HG02623 (cell line): ENCODE measurements at regions not wholly inside any gene's neighbourhood (a gene's known extent, or its start where the extent isn't known, plus 50 kb on each side); places are given as distances from the start of the nearest gene placed in this dataset.

Source experiments
- ATAC-seq: cut with Tn5 transposase; IDR thresholded peaks from one replicate; pipeline ENCODE4 v1.9.1; 2021; ENCODE audit warnings: moderate library complexity; ENCODE audit not compliant: unreplicated experiment

- ATAC-seq, result no peak
Measured at GRCh38 chr20:50399917-50400704, 110.1 kb upstream of the PTPN1 start.

DNA sequence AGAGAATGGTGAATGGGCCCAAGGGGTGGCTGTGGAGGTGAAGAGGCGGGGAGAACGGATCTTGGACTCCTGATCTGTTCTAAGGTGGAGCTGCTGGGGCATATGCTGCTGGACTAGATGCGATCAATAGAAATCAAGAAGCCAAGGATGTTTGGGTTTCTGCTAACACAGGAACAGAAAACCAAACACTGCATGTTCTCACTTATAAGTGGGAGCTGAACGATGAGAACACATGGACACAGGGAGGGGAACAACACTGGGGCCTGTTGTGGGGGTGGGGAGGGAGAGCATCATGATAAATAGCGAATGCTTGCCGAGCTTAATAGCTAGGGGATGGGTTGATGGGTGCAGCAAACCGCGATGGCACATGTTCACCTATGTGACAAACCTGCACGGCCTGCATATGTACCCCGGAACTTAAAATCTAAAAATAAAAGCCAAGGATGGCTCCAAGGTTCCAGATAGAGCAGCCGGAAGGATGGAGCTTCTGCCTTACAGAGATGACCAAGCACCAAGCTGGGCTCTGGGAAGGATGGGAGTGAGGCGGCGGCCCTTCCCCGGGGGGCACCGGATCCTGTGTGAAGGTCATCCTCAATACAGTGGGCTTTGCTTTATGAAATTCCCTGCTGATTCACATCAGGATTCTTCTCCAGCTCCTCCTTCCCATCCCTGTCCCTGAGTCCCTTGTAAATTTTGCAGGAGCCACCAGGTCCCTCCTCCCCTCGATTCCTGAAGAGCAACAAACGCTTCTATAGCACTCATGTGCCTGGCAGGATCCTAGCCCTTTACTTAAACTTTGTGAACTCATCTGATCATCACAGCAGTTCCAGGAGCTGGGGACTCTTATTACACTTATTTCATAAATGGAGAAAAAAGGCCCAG lies 109.2 kb upstream of the PTPN1 start:
- no peak for ATAC-seq

- no peak for ATAC-seq
Measured at GRCh38 chr20:50401587-50402418, 108.4 kb upstream of the PTPN1 start.

GRCh38 chr20:50403565-50404418 lies 106.4 kb upstream of the PTPN1 start:
- no peak for ATAC-seq

- no peak for ATAC-seq
Measured at GRCh38 chr20:50404419-50405234, 105.6 kb upstream of the PTPN1 start.

DNA sequence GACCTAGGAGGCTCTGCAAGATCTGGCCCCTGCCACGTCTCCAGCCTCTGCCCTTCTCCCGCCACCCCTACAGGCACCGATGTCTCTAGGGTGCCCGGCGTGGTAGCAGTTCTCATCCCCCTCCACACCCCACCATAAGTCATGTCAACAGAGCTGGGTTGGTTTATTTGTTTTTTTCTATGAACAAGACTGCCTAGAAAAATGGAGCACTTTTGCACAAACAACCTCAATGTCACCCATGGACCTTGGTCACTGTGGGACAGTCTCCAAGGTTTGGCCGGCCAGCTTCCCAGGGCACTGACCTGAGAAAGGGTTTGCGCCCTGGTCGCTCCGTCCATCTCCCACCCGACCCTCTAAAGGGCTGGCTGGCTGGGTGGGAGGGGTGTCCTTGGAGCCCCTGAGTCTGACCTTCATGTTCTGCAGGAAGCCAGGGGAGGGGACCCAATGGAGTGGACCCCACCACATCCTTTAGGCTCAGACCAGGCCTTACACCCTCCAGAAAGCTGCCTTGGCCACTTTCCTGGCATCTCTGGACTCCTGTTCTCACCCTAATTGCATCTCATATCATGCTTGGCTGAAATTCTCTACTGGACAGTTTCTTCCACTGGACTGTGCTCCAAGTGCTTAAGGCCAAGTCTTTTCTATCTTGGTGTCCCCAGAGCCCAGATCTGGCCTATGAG lies 104.8 kb upstream of the PTPN1 start:
- ATAC-seq, result no peak

DNA sequence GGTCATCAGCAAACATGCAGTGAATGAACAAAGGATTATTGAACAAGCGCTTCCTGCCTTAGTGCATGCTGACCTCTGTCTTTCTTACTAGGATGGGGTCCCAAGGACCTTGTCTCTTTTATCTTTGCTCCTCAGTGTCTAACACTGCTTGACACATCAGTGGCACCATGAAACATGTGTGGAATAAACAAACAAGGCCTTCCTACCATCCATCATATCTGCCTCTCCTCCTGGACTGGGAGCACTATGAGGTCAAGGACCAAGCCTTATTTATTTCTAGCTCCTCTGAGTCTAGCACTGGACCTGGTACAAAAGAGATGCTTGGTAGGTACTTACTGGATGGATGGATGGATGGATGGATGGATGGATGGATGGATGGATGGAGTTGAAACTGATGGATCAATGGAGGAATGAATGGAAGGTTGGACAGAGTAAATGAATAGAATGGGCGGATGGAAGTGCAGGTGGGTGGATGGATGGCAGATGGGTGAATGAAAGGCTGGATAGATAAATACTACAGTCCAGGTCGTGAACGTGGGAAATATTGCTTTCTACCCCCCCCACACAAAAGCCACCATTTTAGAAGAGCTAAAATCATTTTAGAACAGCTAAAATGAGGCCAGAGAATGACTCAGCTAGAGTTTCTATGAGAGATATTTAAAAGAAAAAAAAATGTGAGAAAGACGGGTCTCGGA lies 104.1 kb upstream of the PTPN1 start:
- no peak for ATAC-seq

DNA sequence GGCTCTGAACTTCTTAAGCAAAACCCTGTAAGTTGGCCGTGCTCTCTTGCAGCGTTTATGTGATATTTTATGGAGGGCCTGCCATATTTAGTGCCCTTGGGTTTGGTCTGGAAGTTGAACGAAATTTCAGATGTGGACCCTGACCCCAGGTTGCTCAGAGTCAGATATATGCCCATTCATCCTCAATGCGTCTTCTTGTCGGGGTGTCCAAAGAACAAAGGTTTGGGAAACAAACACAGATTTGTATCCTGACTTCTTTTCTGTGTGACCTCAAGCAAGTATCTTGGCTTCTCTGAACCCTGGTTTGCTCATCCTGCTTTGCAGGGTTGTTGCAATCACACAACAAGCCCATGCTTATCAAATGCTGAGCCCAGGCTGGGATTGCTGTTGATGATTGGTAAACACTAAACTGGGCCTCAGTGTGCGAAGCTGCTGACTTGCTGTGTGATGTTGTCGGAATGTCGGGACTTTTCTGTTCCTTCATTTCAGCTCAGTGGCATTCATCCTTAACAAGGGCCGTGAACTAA lies 103.5 kb upstream of the PTPN1 start:
- no peak for ATAC-seq

GRCh38 chr20:50408526-50409364 lies 101.4 kb upstream of the PTPN1 start:
- ATAC-seq, result no peak

GRCh38 chr20:50409495-50409894 lies 100.7 kb upstream of the PTPN1 start:
- ATAC-seq, result no peak

- ATAC-seq, result no peak
Measured at GRCh38 chr20:50410343-50410742, 99.8 kb upstream of the PTPN1 start.

DNA sequence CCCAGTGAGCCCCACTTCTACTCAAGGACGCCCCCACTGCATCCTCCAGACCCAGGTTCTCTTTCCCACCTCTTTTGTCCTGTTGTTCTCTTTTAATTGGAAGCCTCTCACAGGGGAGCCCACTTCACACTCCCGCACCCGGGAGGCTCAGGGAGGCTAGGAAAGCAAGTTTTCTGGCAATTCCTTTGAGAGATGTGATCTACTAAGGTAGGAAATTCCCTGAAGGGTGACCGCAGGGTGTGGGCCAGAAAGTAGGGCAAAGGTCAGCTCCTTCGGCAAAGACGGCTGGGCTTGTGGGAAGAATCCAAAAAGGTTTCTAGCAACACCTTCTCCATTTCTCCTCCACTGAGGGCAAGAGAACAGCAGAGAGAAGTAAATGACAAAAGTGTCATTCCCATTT lies 98.1 kb upstream of the PTPN1 start:
- ATAC-seq, result no peak

GRCh38 chr20:50412499-50412898 lies 97.7 kb upstream of the PTPN1 start:
- ATAC-seq, result no peak

DNA sequence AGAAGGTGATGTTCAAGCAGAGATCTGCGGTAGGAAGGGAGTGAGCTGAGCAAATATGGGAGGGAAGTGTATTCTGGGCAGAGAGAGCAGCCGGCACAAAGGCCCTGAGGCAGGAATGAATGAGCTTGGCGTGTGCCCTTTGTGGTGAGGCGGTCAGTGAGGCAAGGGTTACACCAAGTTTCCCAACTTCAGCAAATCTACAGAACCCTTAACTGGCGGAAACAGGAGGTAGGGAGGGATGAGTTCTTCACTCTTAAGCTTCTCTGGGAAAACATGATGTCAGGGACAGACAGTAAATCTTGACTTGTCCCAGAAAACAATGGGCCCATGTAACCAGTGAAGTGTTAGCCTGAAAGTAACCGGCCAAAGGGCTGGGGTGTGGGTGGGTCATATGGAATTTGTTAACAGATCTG lies 97.1 kb upstream of the PTPN1 start:
- ATAC-seq, result no peak

DNA sequence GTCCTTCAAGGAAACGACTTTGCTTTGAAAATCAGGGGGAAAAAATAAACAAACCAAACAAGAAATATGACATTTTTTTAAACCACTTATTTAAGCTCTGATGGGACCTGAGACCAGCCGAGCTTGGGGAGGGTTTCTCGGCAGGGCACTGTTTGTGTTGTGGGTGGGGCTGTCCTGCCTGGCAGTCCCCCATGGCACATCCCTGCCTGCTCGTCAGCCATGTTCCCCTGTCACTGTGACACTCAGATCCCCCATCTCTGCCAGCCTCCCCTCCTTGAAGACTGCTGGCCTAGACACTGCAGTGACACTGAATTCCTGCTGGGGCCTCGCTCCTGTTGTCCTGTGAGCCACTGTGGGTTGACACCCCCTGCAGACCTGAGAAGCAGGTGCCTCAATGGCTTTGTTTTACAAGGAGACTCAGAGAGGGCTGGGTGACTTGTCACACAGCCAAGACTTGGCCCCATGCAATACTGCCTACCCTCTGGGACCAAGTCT lies 95.1 kb upstream of the PTPN1 start:
- ATAC-seq, result no peak

DNA sequence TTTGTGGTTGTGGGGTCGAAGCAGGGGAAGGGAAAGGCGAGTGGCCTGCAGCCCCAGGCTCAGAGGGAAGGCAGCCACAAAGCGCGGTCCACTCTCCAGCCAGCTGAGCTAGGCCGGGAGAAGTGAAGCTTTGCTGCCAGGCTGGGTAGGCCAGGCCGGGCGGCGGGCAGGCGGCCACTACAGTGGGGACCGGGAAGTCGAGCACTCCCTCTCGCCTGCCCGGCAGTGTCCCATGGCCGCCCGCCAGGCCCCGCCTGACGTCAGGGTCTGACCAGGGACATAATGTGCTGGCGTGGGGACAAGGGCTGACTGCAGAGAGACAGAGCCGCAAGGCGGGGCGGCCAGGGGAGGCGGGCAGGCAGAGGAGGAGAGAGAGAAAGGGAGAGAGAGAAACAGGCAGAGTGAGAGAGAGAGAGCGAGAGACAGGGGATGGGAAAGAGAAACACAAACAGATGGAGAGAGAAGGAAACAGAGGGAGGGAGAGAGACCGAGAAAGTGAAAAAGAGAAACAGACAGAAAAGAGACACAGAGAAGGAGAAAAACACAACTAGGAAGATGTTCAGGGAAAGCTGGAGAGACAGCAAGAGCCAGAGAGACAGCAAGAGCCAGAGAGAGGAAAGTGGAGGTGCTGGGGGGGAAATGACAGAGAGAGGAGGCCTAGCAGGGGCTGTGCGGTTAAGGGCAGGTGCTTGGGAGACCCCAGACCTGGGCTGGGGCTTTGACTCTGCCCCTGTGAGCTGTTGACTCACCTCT lies 94.5 kb upstream of the PTPN1 start:
- no peak for ATAC-seq
